GM18517 (cell line): ENCODE measurements at regions not wholly inside any gene's neighbourhood (a gene's known extent, or its start where the extent isn't known, plus 50 kb on each side); places are given as distances from the start of the nearest gene placed in this dataset.

ENCODE experiments used
- ATAC-seq: cut with Tn5 transposase; IDR thresholded peaks from one replicate; pipeline ENCODE4 v1.9.1; 2021; ENCODE audit warnings: mild to moderate bottlenecking, moderate library complexity; ENCODE audit not compliant: unreplicated experiment

- no peak for ATAC-seq
These were observed 494.1 kb downstream of the CENPC start for GRCh38 chr4:67051000-67051789.

- no peak for ATAC-seq
These were observed 495.9 kb downstream of the CENPC start for GRCh38 chr4:67049446-67049845.

- ATAC-seq, result no peak
These were observed 496.8 kb downstream of the CENPC start for GRCh38 chr4:67048530-67048929.

GRCh38 chr4:67040315-67040714, 505.0 kb downstream of the CENPC start:
- ATAC-seq, result no peak

GRCh38 chr4:67038228-67038566, 507.1 kb downstream of the CENPC start:
- ATAC-seq, result no peak

GRCh38 chr4:67037504-67038227, 507.6 kb downstream of the CENPC start:
- ATAC-seq, result no peak

- no peak for ATAC-seq
These were observed 508.5 kb downstream of the CENPC start for GRCh38 chr4:67036791-67037190.

GRCh38 chr4:67035986-67036385, 509.3 kb downstream of the CENPC start:
- ATAC-seq, result no peak

- ATAC-seq, result no peak
These were observed 509.8 kb downstream of the CENPC start for GRCh38 chr4:67035501-67035900.

- no peak for ATAC-seq
These were observed 514.7 kb downstream of the CENPC start for GRCh38 chr4:67030636-67031035.

- no peak for ATAC-seq
These were observed 524.9 kb downstream of the CENPC start for GRCh38 chr4:67020438-67020797.

GRCh38 chr4:67019686-67020437, 525.4 kb downstream of the CENPC start:
- ATAC-seq, result no peak

- ATAC-seq, result no peak
These were observed 530.7 kb downstream of the CENPC start for GRCh38 chr4:67014592-67014991.

- ATAC-seq, result no peak
These were observed 538.5 kb downstream of the CENPC start for GRCh38 chr4:67006791-67007190.

- ATAC-seq, result no peak
These were observed 553.8 kb downstream of the CENPC start for GRCh38 chr4:66991521-66991920.

GRCh38 chr4:66974665-66975064, 570.6 kb downstream of the CENPC start:
- ATAC-seq, result no peak

GRCh38 chr4:66972087-66972486, 573.2 kb downstream of the CENPC start:
- ATAC-seq, result no peak

- ATAC-seq, result no peak
These were observed 580.8 kb downstream of the CENPC start for GRCh38 chr4:66964467-66964866.

GRCh38 chr4:66963084-66963483, 582.2 kb downstream of the CENPC start:
- no peak for ATAC-seq

GRCh38 chr4:66959207-66959606, 586.1 kb downstream of the CENPC start:
- ATAC-seq, result no peak

- ATAC-seq, result no peak
These were observed 588.5 kb downstream of the CENPC start for GRCh38 chr4:66956852-66957251.

GRCh38 chr4:66956426-66956825, 588.9 kb downstream of the CENPC start:
- ATAC-seq, result no peak
